ENCODE measurements at regions not wholly inside any gene's neighbourhood (a gene's known extent, or its start where the extent isn't known, plus 50 kb on each side); places are given as distances from the start of the nearest gene placed in this dataset.

DNA sequence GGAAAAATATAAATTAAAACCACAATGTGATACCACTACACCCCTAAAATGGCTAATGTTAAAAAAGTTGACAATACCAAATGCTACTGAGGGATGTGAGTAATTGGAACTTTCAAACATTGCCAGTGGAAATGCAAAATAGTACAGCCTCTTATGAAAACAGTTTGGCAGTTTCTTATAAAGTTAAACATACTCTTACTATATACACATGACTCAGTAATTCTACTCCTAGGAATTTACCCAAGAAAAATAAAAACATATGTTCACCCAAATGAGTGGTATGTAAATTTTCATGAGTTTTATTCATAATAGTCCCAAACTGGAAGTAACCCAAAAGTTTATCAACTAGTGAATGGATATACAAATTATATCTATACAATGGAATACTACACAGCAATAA, 228.0 kb downstream of the CYP26B1 start:
- Histone ChIP-seq H3K27ac (ENCODE audit: low read depth, low read length) (no peak overlapping the region), H3K4me3 (ENCODE audit: low read depth, low read length) (no peak overlapping the region), H3K9me3 (ENCODE audit: control insufficient read depth, insufficient read depth, low read length) (no peaks in the 10 kb centered on the region), H3K27me3 (ENCODE audit: control insufficient read depth, insufficient read depth, low read length) (peaks cover 13% of the 10 kb centered on the region)
- no peak for DNase-seq (ENCODE audit: low read depth, low spot score)
- ChIA-PET CTCF (no interaction called here), POLR2A (no interaction called here)
- TF ChIP-seq, protein P1, sequence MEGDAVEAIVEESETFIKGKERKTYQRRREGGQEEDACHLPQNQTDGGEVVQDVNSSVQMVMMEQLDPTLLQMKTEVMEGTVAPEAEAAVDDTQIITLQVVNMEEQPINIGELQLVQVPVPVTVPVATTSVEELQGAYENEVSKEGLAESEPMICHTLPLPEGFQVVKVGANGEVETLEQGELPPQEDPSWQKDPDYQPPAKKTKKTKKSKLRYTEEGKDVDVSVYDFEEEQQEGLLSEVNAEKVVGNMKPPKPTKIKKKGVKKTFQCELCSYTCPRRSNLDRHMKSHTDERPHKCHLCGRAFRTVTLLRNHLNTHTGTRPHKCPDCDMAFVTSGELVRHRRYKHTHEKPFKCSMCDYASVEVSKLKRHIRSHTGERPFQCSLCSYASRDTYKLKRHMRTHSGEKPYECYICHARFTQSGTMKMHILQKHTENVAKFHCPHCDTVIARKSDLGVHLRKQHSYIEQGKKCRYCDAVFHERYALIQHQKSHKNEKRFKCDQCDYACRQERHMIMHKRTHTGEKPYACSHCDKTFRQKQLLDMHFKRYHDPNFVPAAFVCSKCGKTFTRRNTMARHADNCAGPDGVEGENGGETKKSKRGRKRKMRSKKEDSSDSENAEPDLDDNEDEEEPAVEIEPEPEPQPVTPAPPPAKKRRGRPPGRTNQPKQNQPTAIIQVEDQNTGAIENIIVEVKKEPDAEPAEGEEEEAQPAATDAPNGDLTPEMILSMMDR (IDR thresholded peaks at IDR 0.05; ENCODE audit: low read depth, low read length) = no peak

DNA sequence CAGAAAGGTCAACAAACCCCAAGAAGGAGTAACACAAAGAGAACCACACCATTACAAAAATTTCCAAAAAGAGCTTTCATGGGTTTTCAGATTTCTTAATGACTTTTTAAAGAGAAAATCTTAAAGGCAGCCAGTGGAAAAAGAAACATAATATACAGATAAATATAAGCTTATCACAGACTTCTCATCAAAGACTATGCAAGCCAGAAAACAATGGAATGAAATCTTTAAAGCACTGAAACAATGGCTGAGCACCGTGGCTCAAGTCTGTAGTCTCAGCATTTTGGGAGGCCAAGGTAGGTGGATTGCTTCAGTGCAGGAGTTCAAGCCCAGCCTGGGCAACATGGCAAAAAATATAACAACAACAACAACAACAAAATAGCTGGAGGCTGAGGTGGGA, 237.4 kb downstream of the CYP26B1 start:
- TF ChIP-seq, protein P1 (IDR thresholded peaks at IDR 0.05; ENCODE audit: low read depth, low read length) = no peak
- ChIA-PET CTCF (interaction anchor here (3.0 kb wide), 1 partner anchor 14 kb away, joined by 23 read pairs; no protein-coding TSS in a partner anchor), POLR2A (no interaction called here)
- Histone ChIP-seq H3K4me3 (ENCODE audit: low read depth, low read length) (no peak overlapping the region), H3K9me3 (ENCODE audit: control insufficient read depth, insufficient read depth, low read length) (peaks cover 7% of the 10 kb centered on the region; the same call in 1 of the 2 replicates), H3K27me3 (ENCODE audit: control insufficient read depth, insufficient read depth, low read length) (no peaks in the 10 kb centered on the region), H3K27ac (ENCODE audit: low read depth, low read length) (no peak overlapping the region)
- no peak for DNase-seq (ENCODE audit: low read depth, low spot score)

DNA sequence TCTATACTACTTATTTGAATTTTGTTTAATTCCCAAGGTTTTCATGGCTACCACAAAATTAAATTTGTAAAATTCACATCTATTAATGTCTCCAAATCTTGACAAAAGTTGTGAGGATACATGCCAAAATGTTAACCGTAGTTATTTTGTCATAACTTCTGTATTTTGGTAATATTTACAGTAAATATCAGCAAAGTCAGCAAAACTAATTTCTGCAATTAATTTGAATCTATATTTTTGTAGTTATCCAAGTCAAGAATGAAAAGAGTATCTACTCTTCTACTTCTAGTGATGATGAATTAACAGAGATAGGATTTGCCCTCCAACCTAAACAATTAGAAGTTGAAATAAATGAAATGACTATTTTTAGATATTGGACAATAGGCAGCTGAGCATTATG, 238.9 kb downstream of the CYP26B1 start:
- Histone ChIP-seq H3K9me3 (ENCODE audit: control insufficient read depth, insufficient read depth, low read length) (peaks cover 7% of the 10 kb centered on the region; the same call in 1 of the 2 replicates), H3K4me3 (ENCODE audit: low read depth, low read length) (no peak overlapping the region), H3K27ac (ENCODE audit: low read depth, low read length) (no peak overlapping the region), H3K27me3 (ENCODE audit: control insufficient read depth, insufficient read depth, low read length) (no peaks in the 10 kb centered on the region)
- CTCF ChIA-PET = interaction anchor here (3.0 kb wide), 1 partner anchor 15 kb away, joined by 23 read pairs; no protein-coding TSS in a partner anchor
- no peak for DNase-seq (ENCODE audit: low read depth, low spot score)
- TF ChIP-seq, protein P1 (IDR thresholded peaks at IDR 0.05; ENCODE audit: low read depth, low read length) = no peak
- POLR2A ChIA-PET = no interaction called here

DNA sequence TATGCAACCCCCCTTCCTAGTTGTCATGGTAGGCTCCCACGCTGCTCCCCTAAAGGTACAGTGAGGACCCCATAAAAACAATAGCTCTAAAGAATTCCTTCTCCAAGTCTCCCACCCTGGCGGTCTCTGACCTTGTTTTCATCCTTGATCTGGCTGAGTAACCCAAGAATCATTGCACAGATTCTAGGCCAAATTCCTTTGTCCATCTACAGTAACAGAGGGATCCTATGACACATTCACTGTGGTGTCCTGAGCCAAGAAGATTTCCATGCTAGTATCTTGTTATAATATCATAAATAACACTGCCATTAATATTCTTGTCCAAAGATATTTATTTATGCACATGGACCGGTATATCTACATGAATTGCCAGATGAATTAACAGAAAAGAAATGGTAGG, 240.2 kb downstream of the CYP26B1 start:
- Histone ChIP-seq H3K27me3 (ENCODE audit: control insufficient read depth, insufficient read depth, low read length) (no peaks in the 10 kb centered on the region), H3K4me3 (ENCODE audit: low read depth, low read length) (no peak overlapping the region), H3K27ac (ENCODE audit: low read depth, low read length) (no peak overlapping the region), H3K9me3 (ENCODE audit: control insufficient read depth, insufficient read depth, low read length) (peaks cover 7% of the 10 kb centered on the region; the same call in 1 of the 2 replicates)
- ChIA-PET POLR2A (no interaction called here), CTCF (interaction anchor here (3.0 kb wide), 1 partner anchor 16 kb away, joined by 23 read pairs; no protein-coding TSS in a partner anchor)
- TF ChIP-seq, protein P1 (IDR thresholded peaks at IDR 0.05; ENCODE audit: low read depth, low read length) = no peak
- DNase-seq (ENCODE audit: low read depth, low spot score) = no peak

DNA sequence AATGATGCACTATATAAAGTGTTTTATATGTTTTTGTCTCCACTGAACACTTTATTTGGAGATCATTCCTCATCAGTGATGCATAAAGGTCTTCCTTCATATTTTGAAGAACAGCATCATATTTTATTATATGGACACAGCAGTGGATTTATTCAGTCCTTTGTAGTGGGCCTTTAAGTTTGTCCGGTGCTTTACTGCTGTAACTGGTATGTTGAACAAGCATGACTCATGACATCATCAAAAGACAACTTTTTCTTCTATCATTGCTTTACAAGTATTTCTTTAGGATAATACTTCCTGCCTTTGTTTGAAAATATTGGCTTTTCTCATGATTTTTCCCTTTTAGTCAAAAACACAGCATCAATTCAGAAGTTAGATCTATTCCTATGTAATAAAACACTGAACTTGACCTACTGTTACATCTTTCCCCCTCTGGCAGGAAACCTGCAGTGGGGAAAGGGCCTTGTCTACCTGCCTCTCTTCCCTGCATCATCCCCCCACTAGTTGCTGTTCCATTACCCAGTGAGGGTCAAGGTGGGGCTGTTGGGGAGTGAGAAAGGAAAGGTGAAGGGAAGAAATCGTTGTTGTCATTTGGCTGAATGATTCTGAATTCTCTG, 241.2 kb downstream of the CYP26B1 start:
- Histone ChIP-seq H3K4me3 (ENCODE audit: low read depth, low read length) (no peak overlapping the region), H3K27me3 (ENCODE audit: control insufficient read depth, insufficient read depth, low read length) (no peaks in the 10 kb centered on the region), H3K27ac (ENCODE audit: low read depth, low read length) (no peak overlapping the region), H3K9me3 (ENCODE audit: control insufficient read depth, insufficient read depth, low read length) (peaks cover 7% of the 10 kb centered on the region; the same call in 1 of the 2 replicates)
- ChIA-PET CTCF (no interaction called here), POLR2A (no interaction called here)
- no peak for DNase-seq (ENCODE audit: low read depth, low spot score)
- TF ChIP-seq, protein P1 (IDR thresholded peaks at IDR 0.05; ENCODE audit: low read depth, low read length) = no peak
